ENCODE measurements at regions not wholly inside any gene's neighbourhood (a gene's known extent, or its start where the extent isn't known, plus 50 kb on each side); places are given as distances from the start of the nearest gene placed in this dataset.

DNA sequence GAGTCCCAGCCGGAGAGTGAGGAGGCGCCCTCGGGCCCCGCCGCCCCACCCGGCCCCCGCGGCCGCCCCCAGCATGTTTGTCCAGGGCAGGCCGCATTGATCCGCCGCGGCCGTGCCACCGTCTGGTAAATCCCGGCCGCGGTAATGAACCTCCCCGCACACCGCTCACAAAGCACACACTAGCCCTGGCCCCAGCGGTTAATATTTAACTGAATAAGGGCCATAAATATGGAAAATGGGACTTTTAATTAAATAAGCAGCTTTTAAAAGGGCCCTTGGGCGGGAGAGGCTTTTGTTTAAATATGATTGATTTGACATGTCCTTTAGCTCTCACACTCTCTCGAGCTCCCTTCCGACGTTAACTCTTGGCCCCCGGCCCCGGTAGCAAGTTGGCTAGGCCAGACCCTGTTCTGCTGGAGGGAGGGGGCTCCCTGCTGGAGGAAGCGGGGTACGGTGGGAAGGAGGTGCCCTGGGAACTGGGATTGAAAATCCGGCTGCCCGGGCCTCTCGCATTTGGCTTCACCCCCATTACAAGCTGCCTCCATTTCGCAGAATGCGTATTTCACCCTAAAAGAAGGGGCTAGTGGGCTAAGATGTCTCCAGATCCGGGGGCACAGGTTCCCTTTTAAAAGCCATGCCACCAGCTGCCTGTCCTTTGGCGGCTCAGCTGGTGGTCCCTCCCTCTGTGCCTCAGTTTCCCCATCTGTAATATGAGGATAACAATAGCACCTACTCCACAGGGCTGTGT lies 199.8 kb downstream of the RBM19 start:
- Histone ChIP-seq H3K9me3 (replicated peaks in 1 of 2; ENCODE audit: control insufficient read depth in 2 of 2, insufficient read depth in 1 of 2, low read depth in 1 of 2, low read length in 2 of 2) (no peaks in the 10 kb centered on the region), H3K27me3 (ENCODE audit: control insufficient read depth in 3 of 3, insufficient read depth in 3 of 3, low read depth in 1 of 3, low read length in 3 of 3) (peaks cover 0 to 7% (median 2%) of the 10 kb centered on the region in 3 experiments), H2BK120ac (ENCODE audit: low read depth, low read length) (no peak overlapping the region), H3K4ac (ENCODE audit: low read length) (no peak overlapping the region), H3K18ac (ENCODE audit: low read length) (no peak overlapping the region), H3K4me1 (ENCODE audit: control insufficient read depth in 2 of 2, insufficient read depth in 1 of 2, low read depth in 1 of 2, low read length in 2 of 2) (peaks cover 23 to 28% of the 10 kb centered on the region in 2 donors), H2BK15ac (ENCODE audit: low read length) (no peak overlapping the region), H3K23ac (ENCODE audit: low read depth, low read length, poor library complexity) (peak overlapping the region; percentile 6), H3K4me2 (ENCODE audit: insufficient read depth, low read length, poor library complexity, severe bottlenecking) (no peak overlapping the region), H4K8ac (ENCODE audit: low read depth, low read length) (no peak overlapping the region), H2BK5ac (ENCODE audit: low read length) (no peak overlapping the region), H2AK5ac (ENCODE audit: low read depth, low read length) (no peak overlapping the region), H3K14ac (ENCODE audit: low read length) (no peak overlapping the region), H4K91ac (ENCODE audit: low read depth, low read length, poor library complexity) (no peak overlapping the region), H3K36me3 (replicated peaks in 1 of 2; ENCODE audit: control insufficient read depth in 2 of 2, insufficient read depth in 2 of 2, low read length in 2 of 2) (no peaks in the 10 kb centered on the region), H3K27ac (replicated peaks; ENCODE audit: low read length) (peak overlapping the region; percentile 39), H3K79me1 (ENCODE audit: low read depth, low read length) (no peaks in the 10 kb centered on the region), H2AFZ (ENCODE audit: low read length) (peak overlapping the region; percentile 41), H3K9ac (ENCODE audit: low read depth, low read length, poor library complexity) (no peak overlapping the region), H3K4me3 (ENCODE audit: low read length in 2 of 2) (no peak overlapping the region), H2BK12ac (ENCODE audit: low read length) (no peak overlapping the region)
- no CpG with 5 or more reads among the region's 36 CpGs for WGBS, 2 donors (ENCODE audit: extremely low coverage in 2 of 2, insufficient read length in 2 of 2, insufficient replicate concordance in 1 of 2)
- no peak for DNase-seq (ENCODE audit: low spot score)

DNA sequence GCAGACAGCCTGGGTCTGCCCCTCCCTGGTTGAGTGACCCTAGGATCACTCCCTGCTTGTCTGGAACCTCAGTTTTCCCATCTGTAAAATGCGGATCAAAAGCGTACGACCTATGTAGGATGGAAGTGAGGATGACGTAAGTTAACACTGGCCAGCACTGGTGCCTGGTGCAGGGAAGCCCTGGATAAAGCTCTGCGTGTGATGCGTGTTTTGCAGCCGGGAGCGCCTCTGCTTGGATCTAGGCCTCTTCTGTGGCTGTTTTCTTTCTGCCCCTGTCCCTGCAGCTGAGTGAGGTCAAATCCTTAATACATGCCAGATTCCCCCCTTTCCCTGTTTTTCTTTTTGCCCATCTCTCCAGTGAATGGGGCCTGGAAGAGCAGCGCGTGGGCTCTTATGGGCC lies 201.5 kb downstream of the RBM19 start:
- no peak overlapping the region for H2BK12ac ChIP-seq (ENCODE audit: low read length)
- DNase-seq (ENCODE audit: low spot score), result no peak
- H4K8ac ChIP-seq (ENCODE audit: low read depth, low read length), result no peak overlapping the region
- no peak overlapping the region for H4K91ac ChIP-seq (ENCODE audit: low read depth, low read length, poor library complexity)
- peaks cover 20 to 27% of the 10 kb centered on the region in 2 donors for H3K4me1 ChIP-seq (ENCODE audit: control insufficient read depth in 2 of 2, insufficient read depth in 1 of 2, low read depth in 1 of 2, low read length in 2 of 2)
- no peak overlapping the region for H3K14ac ChIP-seq (ENCODE audit: low read length)
- peaks cover 0 to 3% (median 2%) of the 10 kb centered on the region in 3 experiments for H3K27me3 ChIP-seq (ENCODE audit: control insufficient read depth in 3 of 3, insufficient read depth in 3 of 3, low read depth in 1 of 3, low read length in 3 of 3)
- no peak overlapping the region for H3K4me3 ChIP-seq (ENCODE audit: low read length in 2 of 2)
- H3K27ac ChIP-seq (replicated peaks; ENCODE audit: low read length), result no peak overlapping the region
- WGBS, 2 donors (ENCODE audit: extremely low coverage in 2 of 2, insufficient read length in 2 of 2, insufficient replicate concordance in 1 of 2), result no CpG with 5 or more reads among the region's 10 CpGs
- H3K79me1 ChIP-seq (ENCODE audit: low read depth, low read length), result no peaks in the 10 kb centered on the region
- H2BK120ac ChIP-seq (ENCODE audit: low read depth, low read length), result no peak overlapping the region
- H3K36me3 ChIP-seq (replicated peaks in 1 of 2; ENCODE audit: control insufficient read depth in 2 of 2, insufficient read depth in 2 of 2, low read length in 2 of 2), result no peaks in the 10 kb centered on the region
- no peak overlapping the region for H2BK15ac ChIP-seq (ENCODE audit: low read length)
- no peak overlapping the region for H3K9ac ChIP-seq (ENCODE audit: low read depth, low read length, poor library complexity)
- H3K23ac ChIP-seq (ENCODE audit: low read depth, low read length, poor library complexity), result no peak overlapping the region
- H2AFZ ChIP-seq (ENCODE audit: low read length), result no peak overlapping the region
- H3K18ac ChIP-seq (ENCODE audit: low read length), result no peak overlapping the region
- H3K4me2 ChIP-seq (ENCODE audit: insufficient read depth, low read length, poor library complexity, severe bottlenecking), result no peak overlapping the region
- no peak overlapping the region for H2AK5ac ChIP-seq (ENCODE audit: low read depth, low read length)
- no peak overlapping the region for H2BK5ac ChIP-seq (ENCODE audit: low read length)
- no peaks in the 10 kb centered on the region for H3K9me3 ChIP-seq (replicated peaks in 1 of 2; ENCODE audit: control insufficient read depth in 2 of 2, insufficient read depth in 1 of 2, low read depth in 1 of 2, low read length in 2 of 2)
- no peak overlapping the region for H3K4ac ChIP-seq (ENCODE audit: low read length)

DNA sequence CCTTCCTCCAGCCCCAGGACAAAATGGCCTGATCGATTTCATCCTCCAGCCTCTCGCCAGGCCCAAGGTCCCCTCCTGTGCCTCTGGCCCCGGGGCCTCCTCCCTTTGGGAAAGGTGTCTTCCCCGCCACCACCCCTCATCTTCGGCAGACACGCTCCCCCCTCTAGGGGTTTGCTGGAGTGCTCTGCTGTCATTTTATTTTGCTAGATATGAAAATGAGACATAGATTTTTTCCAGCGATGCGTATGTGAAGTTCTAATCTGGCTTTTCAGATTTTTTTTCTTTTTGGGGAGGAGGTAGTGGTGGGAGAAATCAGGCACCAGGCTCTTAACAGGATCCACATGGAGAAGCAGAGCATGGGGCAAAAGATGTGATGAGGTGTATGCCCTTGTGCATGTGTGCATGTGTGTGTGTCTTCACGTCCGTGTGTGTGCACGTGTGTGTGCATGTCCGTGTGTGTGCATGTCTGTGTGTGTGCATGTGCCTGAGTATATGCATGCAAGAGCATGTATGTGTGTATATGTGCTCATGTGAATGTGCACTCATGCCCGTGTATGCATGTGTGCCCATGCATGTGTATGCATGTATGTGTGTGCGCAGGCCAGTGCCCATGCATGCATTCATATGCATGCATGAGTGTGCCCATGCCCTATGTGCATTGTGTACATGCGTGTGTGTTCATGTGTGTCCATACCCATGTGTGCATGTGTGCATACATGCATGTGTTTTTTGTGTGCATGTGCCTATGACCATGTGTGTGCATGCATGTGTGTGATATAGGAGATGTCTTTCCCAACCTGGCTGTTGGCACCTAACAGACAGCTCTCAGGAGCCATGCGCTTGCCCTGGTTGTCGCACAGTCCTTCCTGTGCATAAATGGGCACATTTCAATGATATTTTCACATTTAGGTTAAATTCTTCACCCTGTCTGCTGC lies 203.0 kb downstream of the RBM19 start:
- Histone ChIP-seq H3K4me2 (ENCODE audit: insufficient read depth, low read length, poor library complexity, severe bottlenecking) (no peak overlapping the region), H3K18ac (ENCODE audit: low read length) (peak overlapping the region; percentile 1), H3K9me3 (replicated peaks in 1 of 2; ENCODE audit: control insufficient read depth in 2 of 2, insufficient read depth in 1 of 2, low read depth in 1 of 2, low read length in 2 of 2) (no peaks in the 10 kb centered on the region), H2BK5ac (ENCODE audit: low read length) (no peak overlapping the region), H2AK5ac (ENCODE audit: low read depth, low read length) (no peak overlapping the region), H3K36me3 (replicated peaks in 1 of 2; ENCODE audit: control insufficient read depth in 2 of 2, insufficient read depth in 2 of 2, low read length in 2 of 2) (no peaks in the 10 kb centered on the region), H2AFZ (ENCODE audit: low read length) (no peak overlapping the region), H4K8ac (ENCODE audit: low read depth, low read length) (peak overlapping the region; percentile 17), H3K4me1 (ENCODE audit: control insufficient read depth in 2 of 2, insufficient read depth in 1 of 2, low read depth in 1 of 2, low read length in 2 of 2) (peaks cover 17 to 20% of the 10 kb centered on the region in 2 donors), H2BK120ac (ENCODE audit: low read depth, low read length) (no peak overlapping the region), H3K23ac (ENCODE audit: low read depth, low read length, poor library complexity) (peak overlapping the region; percentile 25), H3K4ac (ENCODE audit: low read length) (no peak overlapping the region), H3K14ac (ENCODE audit: low read length) (no peak overlapping the region), H3K27me3 (ENCODE audit: control insufficient read depth in 3 of 3, insufficient read depth in 3 of 3, low read depth in 1 of 3, low read length in 3 of 3) (peaks cover 0 to 3% (median 2%) of the 10 kb centered on the region in 3 experiments), H3K9ac (ENCODE audit: low read depth, low read length, poor library complexity) (peak overlapping the region; percentile 56), H3K4me3 (ENCODE audit: low read length in 2 of 2) (no peak overlapping the region), H2BK15ac (ENCODE audit: low read length) (no peak overlapping the region), H2BK12ac (ENCODE audit: low read length) (peak overlapping the region; percentile 67), H3K79me1 (ENCODE audit: low read depth, low read length) (no peaks in the 10 kb centered on the region), H4K91ac (ENCODE audit: low read depth, low read length, poor library complexity) (no peak overlapping the region), H3K27ac (replicated peaks; ENCODE audit: low read length) (no peak overlapping the region)
- no CpG with 5 or more reads among the region's 17 CpGs for WGBS, 2 donors (ENCODE audit: extremely low coverage in 2 of 2, insufficient read length in 2 of 2, insufficient replicate concordance in 1 of 2)
- DNase-seq (ENCODE audit: low spot score), result no peak
